Middle frontal gyrus (tissue), 1 donor: ENCODE measurements at regions not wholly inside any gene's neighbourhood (a gene's known extent, or its start where the extent isn't known, plus 50 kb on each side); places are given as distances from the start of the nearest gene placed in this dataset.
"Not testable (repeated sequence)": the region's sequence is repeated elsewhere in the genome, so short reads cannot be mapped to it uniquely, and the experiment has no call there.

Experiments
- DNase-seq: peaks from one replicate; pipeline ENCODE4 v3.0.0-alpha.2; 2015; ENCODE audit warnings: low spot score; ENCODE audit errors: extremely low spot score

GRCh38 chr6:148022279-148022678 is 320.4 kb upstream of the SASH1 start:
- DNase-seq = not testable (repeated sequence)

GRCh38 chr6:148027201-148027600 is 315.4 kb upstream of the SASH1 start:
- no peak for DNase-seq

- no peak for DNase-seq
These were observed 306.7 kb upstream of the SASH1 start for GRCh38 chr6:148035806-148036390.

- DNase-seq = no peak
These were observed 305.1 kb upstream of the SASH1 start for GRCh38 chr6:148037496-148037895.

GRCh38 chr6:148041546-148041945 is 301.1 kb upstream of the SASH1 start:
- DNase-seq = no peak

- DNase-seq = no peak
These were observed 300.1 kb upstream of the SASH1 start for GRCh38 chr6:148042536-148042935.

- DNase-seq = no peak
These were observed 298.3 kb upstream of the SASH1 start for GRCh38 chr6:148044261-148044751.

- no peak for DNase-seq
These were observed 297.7 kb upstream of the SASH1 start for GRCh38 chr6:148044921-148045320.

GRCh38 chr6:148053209-148053608 is 289.4 kb upstream of the SASH1 start:
- DNase-seq = no peak

- no peak for DNase-seq
These were observed 288.8 kb upstream of the SASH1 start for GRCh38 chr6:148053796-148054195.

- no peak for DNase-seq
These were observed 288.4 kb upstream of the SASH1 start for GRCh38 chr6:148054219-148054618.

- no peak for DNase-seq
These were observed 287.2 kb upstream of the SASH1 start for GRCh38 chr6:148055419-148055818.

GRCh38 chr6:148059869-148060268 is 282.8 kb upstream of the SASH1 start:
- no peak for DNase-seq

- no peak for DNase-seq
These were observed 278.1 kb upstream of the SASH1 start for GRCh38 chr6:148064406-148065134.

- no peak for DNase-seq
These were observed 274.1 kb upstream of the SASH1 start for GRCh38 chr6:148068437-148069061.

GRCh38 chr6:148069256-148069655 is 273.4 kb upstream of the SASH1 start:
- no peak for DNase-seq

GRCh38 chr6:148074291-148074690 is 268.3 kb upstream of the SASH1 start:
- no peak for DNase-seq

GRCh38 chr6:148074738-148075137 is 267.9 kb upstream of the SASH1 start:
- DNase-seq = no peak

- no peak for DNase-seq
These were observed 267.3 kb upstream of the SASH1 start for GRCh38 chr6:148075352-148075751.

- no peak for DNase-seq
These were observed 266.6 kb upstream of the SASH1 start for GRCh38 chr6:148076051-148076450.

GRCh38 chr6:148080315-148080714 is 262.3 kb upstream of the SASH1 start:
- no peak for DNase-seq

- no peak for DNase-seq
These were observed 261.6 kb upstream of the SASH1 start for GRCh38 chr6:148081076-148081475.

- DNase-seq = no peak
These were observed 260.6 kb upstream of the SASH1 start for GRCh38 chr6:148082044-148082443.
